GM04503 (cell line): ENCODE measurements at regions not wholly inside any gene's neighbourhood (a gene's known extent, or its start where the extent isn't known, plus 50 kb on each side); places are given as distances from the start of the nearest gene placed in this dataset.
"Not testable (repeated sequence)": the region's sequence is repeated elsewhere in the genome, so short reads cannot be mapped to it uniquely, and the experiment has no call there.

ENCODE experiments used
- DNase-seq: peaks from one replicate; pipeline ENCODE4 v3.0.0-alpha.2; 2012; ENCODE audit warnings: low read depth

GRCh38 chr11:121901886-121902285, 214.1 kb downstream of the BLID start:
- no peak for DNase-seq

DNA sequence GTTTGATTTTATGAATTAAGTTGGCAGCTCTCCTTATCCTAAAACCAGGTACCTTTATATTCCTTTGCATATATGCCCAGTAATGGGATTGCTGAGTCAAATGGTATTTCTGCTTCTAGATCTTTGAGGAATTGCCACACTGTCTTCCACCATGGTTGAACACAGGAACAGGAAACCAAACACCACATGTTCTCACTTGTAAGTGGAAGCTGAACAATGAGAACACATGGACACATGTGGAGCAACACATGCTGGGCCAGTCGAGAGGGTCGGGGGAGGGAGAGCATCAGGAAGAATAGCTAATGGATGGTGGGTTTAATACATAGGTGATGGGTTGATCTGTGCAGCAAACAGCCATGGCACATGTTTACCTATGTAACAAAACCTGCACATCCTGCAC, 214.6 kb downstream of the BLID start:
- DNase-seq: not testable (repeated sequence)

DNA sequence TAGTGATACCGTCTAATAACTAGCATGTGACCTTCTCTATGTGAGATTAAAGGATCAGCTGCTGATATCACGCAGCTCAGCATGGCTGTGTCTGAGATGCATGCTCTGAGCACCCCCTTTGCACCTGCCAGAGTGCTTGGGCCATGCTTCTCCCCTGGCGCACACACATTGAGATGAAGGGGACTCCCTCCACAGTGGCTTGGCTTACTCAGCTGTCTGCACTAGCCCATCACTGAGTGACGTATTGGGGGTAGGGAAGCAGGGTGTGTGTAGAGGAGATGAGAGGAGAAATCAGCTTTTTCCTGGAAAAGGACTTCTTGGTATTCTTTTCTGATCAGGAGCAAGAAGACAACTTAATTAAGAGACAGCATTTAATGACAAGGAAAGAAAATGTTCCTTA, 216.5 kb downstream of the BLID start:
- DNase-seq: no peak

GRCh38 chr11:121898903-121899302, 217.1 kb downstream of the BLID start:
- DNase-seq: no peak

DNA sequence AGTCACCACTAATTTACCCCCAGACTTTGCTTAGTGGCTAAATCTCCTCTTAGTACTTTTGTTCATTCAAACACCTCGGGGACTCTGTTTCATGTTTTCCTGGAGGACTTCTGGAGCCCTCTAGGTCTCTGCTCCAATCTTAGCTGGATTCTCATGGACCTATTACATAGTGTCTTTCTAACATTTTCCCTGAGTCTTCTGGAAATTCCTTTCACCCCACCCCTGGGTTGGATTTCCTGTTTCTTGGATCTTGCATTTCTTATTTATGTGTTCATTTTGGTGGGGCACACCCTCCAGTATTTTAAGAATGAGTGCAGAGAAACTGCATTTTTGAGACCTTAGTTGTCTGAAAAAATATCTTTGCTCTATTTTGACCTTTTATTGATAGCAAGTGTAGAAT, 220.1 kb downstream of the BLID start:
- DNase-seq: peak; percentile 79

DNA sequence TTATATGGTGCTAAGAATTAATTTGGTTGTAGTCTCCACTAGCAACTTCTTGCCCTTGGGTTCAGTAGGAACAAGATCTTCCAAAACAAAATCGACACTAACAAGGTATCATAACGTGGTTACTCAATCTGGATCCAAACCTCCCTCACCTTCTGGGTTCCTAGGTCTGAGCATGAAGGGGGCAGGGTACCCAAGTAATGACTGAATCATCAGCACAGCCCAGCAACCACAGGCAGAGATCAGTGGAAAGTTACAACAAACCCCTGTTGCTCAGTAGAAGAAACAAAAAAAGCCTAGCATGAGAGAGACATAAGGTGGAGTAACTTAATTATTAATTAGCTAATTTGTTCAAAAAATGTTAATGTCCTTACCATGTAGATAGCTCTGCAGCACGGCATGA, 221.4 kb downstream of the BLID start:
- no peak for DNase-seq

GRCh38 chr11:121892863-121893262, 223.2 kb downstream of the BLID start:
- DNase-seq: peak; percentile 60

DNA sequence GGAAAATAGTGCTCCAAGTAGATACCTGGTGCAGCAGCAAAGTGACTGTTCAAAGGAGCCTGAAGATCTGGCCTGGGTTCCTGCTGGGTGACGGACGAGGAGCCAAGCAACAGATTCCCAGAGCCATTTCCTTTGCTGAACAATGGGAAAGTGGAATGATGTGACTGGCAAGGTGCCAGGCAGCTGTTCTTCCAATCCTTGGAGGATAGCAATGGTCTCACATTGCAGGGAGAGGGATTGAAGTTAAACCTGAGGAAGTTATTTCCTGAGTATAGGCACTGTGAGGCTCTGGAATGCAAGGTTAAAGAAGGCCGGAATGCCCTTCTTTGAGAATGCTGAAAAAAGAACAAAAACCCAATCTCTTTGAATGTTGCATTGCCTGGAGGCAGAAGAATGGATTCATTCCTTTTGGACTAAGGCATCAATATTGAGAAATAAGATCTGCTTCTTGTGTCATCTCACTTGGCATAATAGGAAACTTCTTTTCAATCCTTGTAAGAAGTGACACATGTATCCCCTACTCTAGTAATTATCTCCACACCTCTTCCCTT, 223.8 kb downstream of the BLID start:
- DNase-seq: peak; percentile 91

DNA sequence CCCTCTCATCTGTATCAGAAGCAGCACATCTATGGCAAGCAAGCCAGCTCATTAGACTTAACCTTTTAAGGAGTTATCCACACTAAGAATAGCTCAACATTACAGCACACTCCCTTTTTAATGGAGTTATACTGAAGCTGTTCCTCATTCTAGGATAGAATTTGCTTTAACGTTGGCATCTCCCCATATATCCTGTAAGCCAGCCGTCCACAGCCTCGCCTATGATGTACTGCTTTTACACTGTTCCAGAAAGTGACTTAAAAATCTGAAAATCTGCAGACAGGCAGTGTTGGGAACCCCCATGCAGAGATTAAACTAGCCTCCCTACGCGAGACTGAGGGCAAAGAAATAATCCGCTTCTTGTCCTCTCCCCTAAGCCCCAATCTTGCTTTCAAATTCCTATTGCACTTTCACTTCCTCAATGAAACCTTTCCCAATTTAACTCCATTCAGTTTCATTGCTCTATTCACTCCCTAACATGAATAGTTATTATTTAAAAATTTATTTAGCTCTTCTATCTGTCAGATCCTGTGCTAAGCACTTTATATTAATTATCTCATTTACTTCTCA, 225.0 kb downstream of the BLID start:
- DNase-seq: no peak

DNA sequence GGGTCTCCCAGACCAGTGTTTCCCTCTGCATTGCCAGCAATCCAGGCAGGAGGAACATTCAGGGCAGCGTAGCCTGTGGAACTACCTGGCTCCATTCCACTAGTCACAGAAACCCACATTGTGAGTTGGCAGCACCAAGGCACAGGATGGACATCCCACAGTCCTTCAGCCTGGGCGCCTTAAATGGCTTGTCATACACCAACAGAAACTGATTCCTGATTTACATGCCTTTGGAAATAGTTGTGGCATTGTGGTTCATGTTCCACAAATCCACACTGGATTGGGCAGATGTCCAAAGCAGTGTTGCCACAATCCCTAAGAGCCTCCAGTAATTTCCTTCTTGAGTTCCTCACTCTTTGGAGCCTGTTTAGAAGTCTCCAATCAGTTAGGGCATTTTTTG, 225.6 kb downstream of the BLID start:
- DNase-seq: peak; percentile 91

- DNase-seq: peak; percentile 49
Observed at GRCh38 chr11:121889931-121890330, 226.1 kb downstream of the BLID start.

DNA sequence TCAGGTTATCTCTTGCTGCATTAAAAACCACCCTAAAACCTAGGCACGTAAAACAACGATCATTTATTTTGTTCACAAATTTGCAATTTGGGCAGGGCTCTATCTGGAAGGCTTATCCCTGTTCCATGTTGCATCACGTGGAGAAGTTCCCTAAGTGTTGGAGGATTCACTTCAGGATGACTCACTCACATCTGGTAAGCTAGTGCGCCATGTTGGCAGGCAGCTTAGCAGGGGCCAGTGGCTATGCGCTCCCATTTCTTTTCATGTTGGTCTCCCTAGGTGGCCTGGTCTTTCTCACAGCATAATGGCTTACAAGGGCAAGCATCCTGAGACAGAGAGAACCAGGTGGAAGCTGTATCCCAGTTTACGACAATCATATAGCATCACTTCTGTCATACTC, 226.8 kb downstream of the BLID start:
- no peak for DNase-seq

- no peak for DNase-seq
Observed at GRCh38 chr11:121887976-121888557, 227.9 kb downstream of the BLID start.

DNA sequence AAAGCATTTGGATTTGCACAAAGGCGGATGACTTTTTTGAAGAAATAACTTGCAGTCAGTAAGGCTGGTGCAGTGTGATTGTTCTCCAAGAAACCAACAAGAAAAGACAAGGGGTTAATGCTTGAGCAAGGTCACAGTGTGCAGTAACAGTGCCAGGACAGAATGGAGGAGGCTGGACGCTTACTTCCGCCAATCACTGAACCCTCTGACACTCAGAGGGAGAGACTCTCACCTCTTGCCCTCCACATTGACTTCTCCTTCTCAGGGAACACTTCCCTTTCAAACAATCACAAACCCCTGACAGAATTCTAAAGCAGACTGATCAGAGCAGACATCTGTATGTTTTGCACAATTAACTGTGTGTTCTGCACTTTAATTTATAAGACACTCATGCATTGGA, 228.4 kb downstream of the BLID start:
- no peak for DNase-seq

- DNase-seq: no peak
Observed at GRCh38 chr11:121886996-121887395, 229.0 kb downstream of the BLID start.

GRCh38 chr11:121886005-121886734, 229.8 kb downstream of the BLID start:
- no peak for DNase-seq

DNA sequence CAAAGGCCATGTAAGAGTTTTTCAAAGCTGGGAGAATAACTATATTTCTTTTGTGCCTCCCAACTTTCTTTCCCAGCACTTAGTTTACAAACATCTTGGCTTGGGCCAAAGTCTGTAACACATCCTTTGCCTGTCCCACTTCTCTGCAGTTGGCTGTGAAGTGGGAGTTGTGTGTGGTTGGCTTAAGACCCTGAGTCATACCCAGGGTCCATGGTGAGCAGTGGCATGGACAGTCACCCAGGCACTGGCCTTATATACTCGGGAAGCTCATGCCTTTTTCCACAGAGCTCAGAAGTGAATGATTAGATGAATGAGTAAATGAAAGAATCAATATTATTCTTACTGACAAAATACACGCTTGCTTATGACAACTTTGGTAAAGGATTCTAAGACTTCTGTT, 231.4 kb downstream of the BLID start:
- DNase-seq: no peak

GRCh38 chr11:121881806-121882205, 234.2 kb downstream of the BLID start:
- DNase-seq: peak; percentile 89

DNA sequence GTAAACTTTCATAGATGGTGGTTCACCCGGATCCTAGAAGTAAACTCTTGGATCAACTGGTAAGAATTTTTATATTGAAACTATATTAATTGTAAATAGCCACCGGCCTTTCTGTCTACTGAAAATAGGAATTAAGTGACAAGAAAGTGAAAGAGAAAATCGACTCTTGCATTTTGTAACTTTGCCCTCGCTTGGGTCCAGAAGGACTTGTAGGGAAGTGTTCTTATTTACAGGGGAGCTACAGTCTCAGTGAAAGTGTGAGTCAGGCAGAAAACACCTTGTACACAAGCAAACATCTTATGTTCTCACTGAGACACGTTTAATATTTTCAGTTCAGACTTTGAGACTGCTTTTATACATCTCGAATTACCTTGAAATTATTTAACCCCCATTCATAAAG, 238.9 kb downstream of the BLID start:
- no peak for DNase-seq

DNA sequence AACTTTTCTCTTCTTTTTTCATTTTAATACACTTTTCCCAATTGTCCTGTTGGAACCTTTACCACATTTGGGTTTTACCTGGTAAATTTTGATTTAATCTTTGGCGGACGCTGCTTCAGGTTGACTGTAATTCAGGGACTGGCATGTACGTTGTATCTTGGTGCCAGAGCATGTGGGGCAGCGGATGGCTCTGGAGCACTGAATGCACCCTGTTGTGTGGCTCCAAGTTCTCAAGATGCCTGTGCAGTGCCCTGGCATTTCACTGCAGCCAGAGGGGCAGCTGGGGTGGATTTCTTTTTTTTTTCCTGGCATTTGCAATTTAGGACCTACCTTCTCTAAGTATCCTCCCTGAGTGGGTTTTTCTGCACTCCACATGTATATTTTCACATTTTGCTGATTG, 242.2 kb downstream of the BLID start:
- DNase-seq: no peak

DNA sequence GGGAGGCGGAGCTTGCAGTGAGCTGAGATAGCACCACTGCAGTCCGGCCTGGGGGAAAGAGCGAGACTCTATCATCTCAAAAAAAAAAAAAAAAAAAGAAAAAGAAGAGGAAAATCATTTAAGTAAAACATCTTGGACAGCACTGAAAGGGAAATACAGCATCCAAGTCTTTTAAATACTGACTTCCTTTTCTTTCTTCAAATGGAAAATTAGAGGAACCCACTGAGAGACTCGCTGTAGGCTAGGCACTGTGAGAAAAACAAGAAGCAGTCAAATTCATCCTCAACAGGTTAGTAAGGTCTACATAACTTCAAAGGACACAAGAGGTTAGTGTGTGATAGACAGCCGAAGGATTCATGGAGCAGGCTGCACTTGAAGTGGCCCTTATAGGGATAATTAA, 243.7 kb downstream of the BLID start:
- DNase-seq: no peak

- DNase-seq: no peak
Observed at GRCh38 chr11:121870206-121871045, 245.6 kb downstream of the BLID start.

GRCh38 chr11:121869478-121869877, 246.5 kb downstream of the BLID start:
- no peak for DNase-seq
